ENCODE measurements at regions not wholly inside any gene's neighbourhood (a gene's known extent, or its start where the extent isn't known, plus 50 kb on each side); places are given as distances from the start of the nearest gene placed in this dataset.

- Histone ChIP-seq H3K4me1 (ENCODE audit: control insufficient read depth, insufficient read depth, low read length) (no peaks in the 10 kb centered on the region), H3K36me3 (ENCODE audit: control insufficient read depth, insufficient read depth, low read length) (no peaks in the 10 kb centered on the region), H3K27ac (ENCODE audit: low read depth, low read length) (no peak overlapping the region), H3K9ac (ENCODE audit: extremely low read depth, low read length, poor library complexity, severe bottlenecking) (no peak overlapping the region), H3K27me3 (ENCODE audit: control insufficient read depth, insufficient read depth, low read length, poor library complexity, severe bottlenecking) (no peaks in the 10 kb centered on the region), H3K9me3 (ENCODE audit: control insufficient read depth, low read length) (no peaks in the 10 kb centered on the region), H3K4me3 (ENCODE audit: low read length) (no peak overlapping the region)
- Mint-ChIP-seq H3K36me3 (ENCODE audit: low read depth) (no peaks in the 10 kb centered on the region), H3K27ac (no peak overlapping the region), H3K27me3 (ENCODE audit: insufficient read depth) (peaks cover 2% of the 10 kb centered on the region), H3K9me3 (no peaks in the 10 kb centered on the region), H3K4me1 (no peaks in the 10 kb centered on the region), H3K4me3 (no peak overlapping the region)
- 92% methylated on average over 3 of the region's 3 CpGs; no CpG with 5 or more reads in 1 of the 2 experiments for WGBS, 2 experiments (ENCODE audit: insufficient coverage in 1 of 2, insufficient read length in 1 of 2)
- TF ChIP-seq CTCF (conservative IDR thresholded peaks at IDR 0.05): no peak
- DNase-seq: no peak
Observed at GRCh38 chr5:68652534-68652965, 437.0 kb downstream of the PIK3R1 start.

GRCh38 chr5:68653471-68653870, 437.9 kb downstream of the PIK3R1 start:
- Mint-ChIP-seq H3K4me3 (no peak overlapping the region), H3K27ac (no peak overlapping the region), H3K27me3 (ENCODE audit: insufficient read depth) (peaks cover 2% of the 10 kb centered on the region), H3K4me1 (no peaks in the 10 kb centered on the region), H3K9me3 (no peaks in the 10 kb centered on the region), H3K36me3 (ENCODE audit: low read depth) (no peaks in the 10 kb centered on the region)
- Histone ChIP-seq H3K9me3 (ENCODE audit: control insufficient read depth, low read length) (no peaks in the 10 kb centered on the region), H3K9ac (ENCODE audit: extremely low read depth, low read length, poor library complexity, severe bottlenecking) (no peak overlapping the region), H3K4me3 (ENCODE audit: low read length) (no peak overlapping the region), H3K36me3 (ENCODE audit: control insufficient read depth, insufficient read depth, low read length) (no peaks in the 10 kb centered on the region), H3K4me1 (ENCODE audit: control insufficient read depth, insufficient read depth, low read length) (no peaks in the 10 kb centered on the region), H3K27me3 (ENCODE audit: control insufficient read depth, insufficient read depth, low read length, poor library complexity, severe bottlenecking) (no peaks in the 10 kb centered on the region), H3K27ac (ENCODE audit: low read depth, low read length) (no peak overlapping the region)
- no peak for TF ChIP-seq CTCF (conservative IDR thresholded peaks at IDR 0.05)
- DNase-seq: no peak

- Mint-ChIP-seq H3K27ac (no peak overlapping the region), H3K4me1 (no peaks in the 10 kb centered on the region), H3K36me3 (ENCODE audit: low read depth) (no peaks in the 10 kb centered on the region), H3K9me3 (no peaks in the 10 kb centered on the region), H3K4me3 (no peak overlapping the region), H3K27me3 (ENCODE audit: insufficient read depth) (no peaks in the 10 kb centered on the region)
- WGBS, 2 experiments (ENCODE audit: insufficient coverage in 1 of 2, insufficient read length in 1 of 2): 53% methylated on average over 3 to 5 of the region's 5 CpGs
- DNase-seq: peak; percentile 79
- H3K27ac ChIP-seq (ENCODE audit: low read depth, low read length): no peak overlapping the region
- no peak overlapping the region for H3K9ac ChIP-seq (ENCODE audit: extremely low read depth, low read length, poor library complexity, severe bottlenecking)
- no peaks in the 10 kb centered on the region for H3K9me3 ChIP-seq (ENCODE audit: control insufficient read depth, low read length)
- H3K27me3 ChIP-seq (ENCODE audit: control insufficient read depth, insufficient read depth, low read length, poor library complexity, severe bottlenecking): no peaks in the 10 kb centered on the region
- no peaks in the 10 kb centered on the region for H3K4me1 ChIP-seq (ENCODE audit: control insufficient read depth, insufficient read depth, low read length)
- no peak for TF ChIP-seq CTCF (conservative IDR thresholded peaks at IDR 0.05)
- no peaks in the 10 kb centered on the region for H3K36me3 ChIP-seq (ENCODE audit: control insufficient read depth, insufficient read depth, low read length)
- H3K4me3 ChIP-seq (ENCODE audit: low read length): no peak overlapping the region
Observed at GRCh38 chr5:68657055-68657961, 436.5 kb upstream of the SLC30A5 start.
